ENCODE measurements at regions not wholly inside any gene's neighbourhood (a gene's known extent, or its start where the extent isn't known, plus 50 kb on each side); places are given as distances from the start of the nearest gene placed in this dataset.

DNA sequence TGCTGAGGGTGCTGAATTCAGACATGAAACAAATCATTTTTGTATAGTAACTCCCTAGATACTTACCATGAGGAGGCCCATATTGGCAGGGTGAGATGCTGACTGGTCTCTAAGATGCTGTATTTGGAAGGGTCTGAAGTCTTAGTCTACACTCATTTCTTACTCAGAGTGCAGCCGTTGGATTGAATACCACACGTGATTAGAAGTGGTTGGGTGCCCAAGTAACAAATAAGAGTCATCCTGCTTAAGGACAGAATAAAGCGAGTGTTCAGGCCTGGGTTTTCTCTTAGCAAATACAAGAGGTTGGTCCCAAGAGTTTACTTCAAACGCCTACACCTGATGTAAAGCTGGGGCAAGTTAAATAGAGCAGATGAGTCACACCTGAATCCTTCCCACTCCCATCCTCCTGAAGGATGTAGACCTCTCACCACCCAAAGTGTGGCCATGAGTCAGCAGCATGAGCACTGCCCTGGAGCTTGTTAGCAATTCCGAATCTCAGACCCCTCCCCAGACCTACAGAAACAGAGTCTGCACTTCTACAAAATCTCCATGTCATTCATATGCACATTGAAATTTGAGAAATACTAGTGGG, 284.6 kb upstream of the CDH5 start:
- Histone ChIP-seq H2AFZ (ENCODE audit: low read depth) (no peak overlapping the region), H3K4me2 (no peak overlapping the region), H3K79me2 (ENCODE audit: insufficient read depth, low read depth) (no peaks in the 10 kb centered on the region), H3K27ac (no peak overlapping the region), H3K4me3 (IDR thresholded peaks at IDR 0.05; ENCODE audit: insufficient read depth, low read depth, low read length) (no peak overlapping the region), H3K9ac (no peak overlapping the region), H4K20me1 (ENCODE audit: insufficient read depth) (no peaks in the 10 kb centered on the region), H3K36me3 (ENCODE audit: insufficient read depth) (no peaks in the 10 kb centered on the region), H3K4me1 (ENCODE audit: low read depth, poor library complexity, severe bottlenecking) (no peaks in the 10 kb centered on the region), H3K27me3 (ENCODE audit: insufficient read depth, low read depth) (no peaks in the 10 kb centered on the region)
- TF ChIP-seq, protein P1, sequence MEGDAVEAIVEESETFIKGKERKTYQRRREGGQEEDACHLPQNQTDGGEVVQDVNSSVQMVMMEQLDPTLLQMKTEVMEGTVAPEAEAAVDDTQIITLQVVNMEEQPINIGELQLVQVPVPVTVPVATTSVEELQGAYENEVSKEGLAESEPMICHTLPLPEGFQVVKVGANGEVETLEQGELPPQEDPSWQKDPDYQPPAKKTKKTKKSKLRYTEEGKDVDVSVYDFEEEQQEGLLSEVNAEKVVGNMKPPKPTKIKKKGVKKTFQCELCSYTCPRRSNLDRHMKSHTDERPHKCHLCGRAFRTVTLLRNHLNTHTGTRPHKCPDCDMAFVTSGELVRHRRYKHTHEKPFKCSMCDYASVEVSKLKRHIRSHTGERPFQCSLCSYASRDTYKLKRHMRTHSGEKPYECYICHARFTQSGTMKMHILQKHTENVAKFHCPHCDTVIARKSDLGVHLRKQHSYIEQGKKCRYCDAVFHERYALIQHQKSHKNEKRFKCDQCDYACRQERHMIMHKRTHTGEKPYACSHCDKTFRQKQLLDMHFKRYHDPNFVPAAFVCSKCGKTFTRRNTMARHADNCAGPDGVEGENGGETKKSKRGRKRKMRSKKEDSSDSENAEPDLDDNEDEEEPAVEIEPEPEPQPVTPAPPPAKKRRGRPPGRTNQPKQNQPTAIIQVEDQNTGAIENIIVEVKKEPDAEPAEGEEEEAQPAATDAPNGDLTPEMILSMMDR (conservative IDR thresholded peaks at IDR 0.05; ENCODE audit: low read depth, low read length) = no peak

DNA sequence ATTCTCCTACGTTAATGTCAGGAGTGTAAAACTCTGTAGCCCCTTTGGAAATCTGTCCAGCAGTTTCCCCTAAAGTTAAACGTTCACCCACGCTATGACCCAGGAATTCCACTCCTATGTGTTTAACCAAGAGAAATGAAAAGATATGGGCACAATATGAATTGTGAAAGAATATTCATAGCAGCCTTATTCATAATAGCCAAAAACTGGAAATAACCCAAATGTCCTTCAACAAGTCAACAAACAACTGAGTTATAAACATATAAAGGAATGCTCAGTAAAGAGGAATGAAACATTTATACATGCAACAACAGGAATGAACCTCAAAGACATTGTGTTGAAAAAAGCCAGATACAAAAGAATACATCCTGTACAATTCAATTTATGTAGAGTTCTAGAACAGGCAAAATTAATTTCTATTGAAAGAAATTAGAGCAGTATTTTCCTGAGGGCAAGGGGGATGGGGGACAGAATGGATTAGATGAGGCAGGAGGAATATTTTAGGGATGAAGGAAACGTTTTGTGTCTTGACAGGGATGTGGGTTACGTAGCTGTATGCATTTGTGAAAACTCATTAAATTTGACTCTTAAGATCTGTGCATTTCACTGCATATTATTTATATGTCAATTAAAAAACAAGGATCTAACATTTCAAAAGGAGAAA, 286.7 kb upstream of the CDH5 start:
- no peak overlapping the region for H3K9ac ChIP-seq
- no peaks in the 10 kb centered on the region for H4K20me1 ChIP-seq (ENCODE audit: insufficient read depth)
- no peaks in the 10 kb centered on the region for H3K36me3 ChIP-seq (ENCODE audit: insufficient read depth)
- H3K4me2 ChIP-seq = no peak overlapping the region
- TF ChIP-seq, protein P1 (conservative IDR thresholded peaks at IDR 0.05; ENCODE audit: low read depth, low read length) = no peak
- H3K4me3 ChIP-seq (IDR thresholded peaks at IDR 0.05; ENCODE audit: insufficient read depth, low read depth, low read length) = no peak overlapping the region
- no peak overlapping the region for H2AFZ ChIP-seq (ENCODE audit: low read depth)
- H3K79me2 ChIP-seq (ENCODE audit: insufficient read depth, low read depth) = no peaks in the 10 kb centered on the region
- no peaks in the 10 kb centered on the region for H3K27me3 ChIP-seq (ENCODE audit: insufficient read depth, low read depth)
- H3K4me1 ChIP-seq (ENCODE audit: low read depth, poor library complexity, severe bottlenecking) = no peaks in the 10 kb centered on the region
- H3K27ac ChIP-seq = no peak overlapping the region

DNA sequence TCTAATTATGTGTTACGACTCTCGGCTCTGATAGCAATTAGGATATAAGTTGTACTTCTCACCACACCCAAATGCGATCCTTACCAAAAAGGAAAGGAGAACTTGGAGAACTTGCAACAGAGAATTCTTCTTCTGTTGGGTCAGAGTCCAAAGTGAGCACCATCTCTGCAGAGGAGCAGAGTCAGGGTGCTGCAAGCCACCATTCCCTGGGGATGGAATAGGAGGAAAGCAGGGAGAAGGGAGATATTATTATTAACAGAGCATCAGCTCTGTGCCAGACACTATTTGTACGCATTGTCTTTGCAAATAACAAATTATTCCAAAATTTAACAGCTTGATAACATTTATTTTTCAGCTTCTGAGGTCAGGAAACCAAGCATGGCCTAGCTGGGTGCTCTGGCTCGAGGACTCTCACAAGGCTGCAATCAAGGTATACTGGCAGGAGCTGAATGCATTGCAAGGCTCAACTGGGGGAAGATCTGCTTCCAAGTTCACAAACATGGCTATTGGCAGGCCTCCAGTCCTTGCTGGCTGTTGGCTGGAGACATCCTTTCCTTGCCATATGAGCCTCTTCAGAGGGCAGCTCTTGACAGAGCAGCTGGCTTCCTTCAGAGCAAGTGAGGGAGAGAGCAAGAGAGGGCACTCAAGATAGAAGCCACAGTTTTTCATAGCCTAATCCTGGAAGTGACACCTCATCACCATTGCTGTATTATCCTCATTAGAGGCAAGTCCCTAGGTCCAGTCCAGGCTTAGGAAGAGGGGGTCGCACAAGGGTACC, 296.2 kb upstream of the CDH5 start:
- Histone ChIP-seq H3K36me3 (ENCODE audit: insufficient read depth) (no peaks in the 10 kb centered on the region), H3K4me1 (ENCODE audit: low read depth, poor library complexity, severe bottlenecking) (no peaks in the 10 kb centered on the region), H3K27me3 (ENCODE audit: insufficient read depth, low read depth) (no peaks in the 10 kb centered on the region), H3K27ac (no peak overlapping the region), H3K4me2 (no peak overlapping the region), H3K4me3 (IDR thresholded peaks at IDR 0.05; ENCODE audit: insufficient read depth, low read depth, low read length) (no peak overlapping the region), H3K9ac (no peak overlapping the region), H4K20me1 (ENCODE audit: insufficient read depth) (no peaks in the 10 kb centered on the region), H3K79me2 (ENCODE audit: insufficient read depth, low read depth) (no peaks in the 10 kb centered on the region), H2AFZ (ENCODE audit: low read depth) (no peak overlapping the region)
- TF ChIP-seq, protein P1 (conservative IDR thresholded peaks at IDR 0.05; ENCODE audit: low read depth, low read length) = no peak

DNA sequence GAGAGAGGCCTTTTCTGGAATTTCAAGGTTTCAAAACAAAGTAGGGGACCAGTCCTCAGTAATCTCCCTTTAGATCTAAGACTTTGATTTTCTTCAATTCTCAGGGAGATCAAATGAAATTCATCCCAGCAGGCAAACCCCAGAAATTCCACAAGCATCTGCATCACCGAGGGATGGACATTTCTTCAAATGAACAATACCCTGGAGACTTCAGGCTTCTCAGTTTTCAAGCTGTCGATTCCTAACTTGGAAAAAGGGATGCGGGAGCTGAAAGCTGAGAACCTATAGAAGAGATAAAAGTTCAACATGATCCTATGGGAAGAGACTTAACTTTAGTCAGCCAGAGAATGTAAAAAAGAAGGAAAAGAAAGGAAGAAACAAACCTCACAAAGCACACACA, 296.9 kb upstream of the CDH5 start:
- Histone ChIP-seq H2AFZ (ENCODE audit: low read depth) (no peak overlapping the region), H3K4me2 (no peak overlapping the region), H3K4me1 (ENCODE audit: low read depth, poor library complexity, severe bottlenecking) (no peaks in the 10 kb centered on the region), H4K20me1 (ENCODE audit: insufficient read depth) (no peaks in the 10 kb centered on the region), H3K27me3 (ENCODE audit: insufficient read depth, low read depth) (no peaks in the 10 kb centered on the region), H3K9ac (no peak overlapping the region), H3K36me3 (ENCODE audit: insufficient read depth) (no peaks in the 10 kb centered on the region), H3K4me3 (IDR thresholded peaks at IDR 0.05; ENCODE audit: insufficient read depth, low read depth, low read length) (no peak overlapping the region), H3K79me2 (ENCODE audit: insufficient read depth, low read depth) (no peaks in the 10 kb centered on the region), H3K27ac (no peak overlapping the region)
- TF ChIP-seq, protein P1 (conservative IDR thresholded peaks at IDR 0.05; ENCODE audit: low read depth, low read length) = no peak
